CD14-positive monocyte (primary cell): ENCODE measurements at regions not wholly inside any gene's neighbourhood (a gene's known extent, or its start where the extent isn't known, plus 50 kb on each side); places are given as distances from the start of the nearest gene placed in this dataset.

Experiments used
- DNase-seq, 3 donors: peaks; one replicate each; pipeline ENCODE4 v3.0.0-alpha.2; 2011 to 2022
- H2AFZ ChIP-seq: 2 replicates; pipeline ENCODE4 v1.6.0; 2012; ENCODE audit warnings: mild to moderate bottlenecking, low read depth, low read length, inconsistent platforms; ENCODE audit not compliant: insufficient read depth, poor library complexity, severe bottlenecking
- H3K27ac ChIP-seq, 2 donors: 1 replicate in 1 of 2; 2 replicates in 1 of 2; pipeline ENCODE4 v1.5.1; 2012 to 2013; ENCODE audit warnings: low read length in 2 of 2, control low read depth in 1 of 2, inconsistent platforms in 1 of 2, low read depth in 1 of 2, mild to moderate bottlenecking in 1 of 2
- H3K27me3 ChIP-seq, 2 donors: one replicate each; pipeline versions ENCODE4 v1.6.0 to v1.6.1; 2011 to 2013; ENCODE audit warnings: low read length in 2 of 2; ENCODE audit not compliant: control insufficient read depth in 2 of 2, insufficient read depth in 2 of 2
- H3K36me3 ChIP-seq, 2 donors: replicated peaks in 1 of 2; 1 replicate in 1 of 2; 2 replicates in 1 of 2; pipeline versions ENCODE4 v1.5.1 to v1.6.1; 2012 to 2013; ENCODE audit warnings: low read length in 2 of 2, control low read depth in 1 of 2, inconsistent platforms in 1 of 2, mild to moderate bottlenecking in 1 of 2; ENCODE audit not compliant: insufficient read depth in 2 of 2, control insufficient read depth in 1 of 2
- H3K4me1 ChIP-seq, 2 donors: 1 replicate in 1 of 2; 2 replicates in 1 of 2; pipeline versions ENCODE4 v1.5.1 to v1.6.1; 2012 to 2013; ENCODE audit warnings: low read length in 2 of 2, control low read depth in 1 of 2, inconsistent platforms in 1 of 2, mild to moderate bottlenecking in 1 of 2, moderate library complexity in 1 of 2; ENCODE audit not compliant: insufficient read depth in 2 of 2, control insufficient read depth in 1 of 2
- H3K4me2 ChIP-seq: replicated peaks from 2 replicates; pipeline ENCODE3; 2012; ENCODE audit warnings: low read length, moderate library complexity, mild to moderate bottlenecking; ENCODE audit not compliant: poor library complexity, severe bottlenecking; ENCODE audit errors: extremely low read depth
- H3K4me3 ChIP-seq, 3 experiments: fragments of 200-600 bp in 1 of 3; sonication (generic) in 1 of 3; replicated peaks in 1 of 3; 1 replicate in 2 of 3; 2 replicates in 1 of 3; pipeline ENCODE4 v1.5.1; 2011 to 2013; ENCODE audit warnings: low read length in 3 of 3, mild to moderate bottlenecking in 3 of 3, control low read depth in 2 of 3, low read depth in 2 of 3, inconsistent platforms in 1 of 3, moderate library complexity in 1 of 3
- H3K79me2 ChIP-seq: 2 replicates; pipeline ENCODE4 v1.6.0; 2012; ENCODE audit warnings: mild to moderate bottlenecking, control low read depth, inconsistent platforms, low read length, moderate library complexity; ENCODE audit not compliant: insufficient read depth
- H3K9ac ChIP-seq: 2 replicates; pipeline ENCODE4 v1.6.0; 2017; ENCODE audit warnings: low read length, mild to moderate bottlenecking; ENCODE audit not compliant: insufficient read depth, poor library complexity, severe bottlenecking
- H3K9me3 ChIP-seq, 2 donors: replicated peaks in 1 of 2; 1 replicate in 1 of 2; 2 replicates in 1 of 2; pipeline versions ENCODE4 v1.5.1 to v1.6.1; 2012 to 2013; ENCODE audit warnings: low read length in 2 of 2, control low read depth in 1 of 2; ENCODE audit not compliant: control insufficient read depth in 1 of 2, insufficient read depth in 1 of 2
- H4K20me1 ChIP-seq: 2 replicates; pipeline ENCODE4 v1.6.0; 2012; ENCODE audit warnings: mild to moderate bottlenecking, low read length, control low read depth, moderate library complexity; ENCODE audit not compliant: insufficient read depth
- H3K27ac Mint-ChIP-seq, 7 donors: one replicate each; pipeline ENCODE4 v1.8.0; 2020; ENCODE audit warnings: mild to moderate bottlenecking in 7 of 7, mixed read lengths in 7 of 7, moderate library complexity in 6 of 7, inconsistent platforms in 2 of 7
- H3K27me3 Mint-ChIP-seq, 3 donors: one replicate each; pipeline ENCODE4 v1.8.0; 2021 to 2022; ENCODE audit warnings: low read depth in 3 of 3, mild to moderate bottlenecking in 3 of 3, mixed read lengths in 3 of 3, moderate library complexity in 3 of 3, inconsistent platforms in 1 of 3
- H3K36me3 Mint-ChIP-seq, 2 donors: one replicate each; pipeline ENCODE4 v1.8.0; 2020; ENCODE audit warnings: mixed read lengths in 2 of 2, inconsistent platforms in 1 of 2, mild to moderate bottlenecking in 1 of 2
- H3K4me1 Mint-ChIP-seq: one replicate; pipeline ENCODE4 v1.8.0; 2020; ENCODE audit warnings: mild to moderate bottlenecking, mixed read lengths
- H3K4me3 Mint-ChIP-seq, 2 donors: one replicate each; pipeline ENCODE4 v1.8.0; 2020; ENCODE audit warnings: mild to moderate bottlenecking in 2 of 2, mixed read lengths in 2 of 2, moderate library complexity in 1 of 2
- H3K9me3 Mint-ChIP-seq, 7 donors: one replicate each; pipeline ENCODE4 v1.8.0; 2020 to 2022; ENCODE audit warnings: mixed read lengths in 7 of 7, mild to moderate bottlenecking in 6 of 7, moderate library complexity in 6 of 7, inconsistent platforms in 2 of 7
- WGBS: methylation state at CpG from one replicate; pipeline ENCODE4 v1.1.5; 2013; ENCODE audit warnings: missing lambda C conversion rate; ENCODE audit not compliant: insufficient coverage; 5-methylcytosine and 5-hydroxymethylcytosine counted together
- intact Hi-C, 2 donors: fragments of 100-400 bp; cut with micrococcal nuclease; formaldehyde crosslinking; loops; one replicate each; pipeline versions ENCODE4 v1.15.0 to v1.15.1; 2023
- TF ChIP-seq, protein P1 (sequence below): fragments of 200-600 bp; IDR thresholded peaks from one replicate; pipeline ENCODE4 v1.8.0; 2022; ENCODE audit warnings: antibody characterized with exemption, mild to moderate bottlenecking

DNA sequence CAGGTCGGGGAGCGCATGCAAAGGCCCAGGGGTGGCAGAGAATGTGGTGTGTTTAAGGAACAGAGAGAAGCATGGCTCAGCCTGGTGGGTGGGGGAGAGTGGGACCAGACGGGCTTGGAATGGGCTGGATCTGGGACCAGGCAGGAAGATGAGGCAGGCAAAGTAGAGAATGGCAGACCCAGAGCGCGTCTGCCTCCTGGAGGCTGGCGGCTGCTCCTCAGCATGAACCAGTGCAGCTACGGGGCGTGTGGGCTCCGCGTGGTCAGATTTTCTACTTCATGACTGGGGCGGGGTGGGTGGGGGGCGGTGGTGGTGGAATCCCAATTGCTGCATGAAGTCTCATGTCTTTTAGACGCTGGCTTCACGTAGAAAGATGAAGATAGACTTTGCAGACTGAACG lies 135.6 kb downstream of the TFAP2C start:
- no peaks in the 10 kb centered on the region for H3K79me2 ChIP-seq

GRCh38 chr20:56765172-56766073 lies 136.3 kb downstream of the TFAP2C start:
- Mint-ChIP-seq H3K4me3 (no peak overlapping the region), H3K4me1 (no peaks in the 10 kb centered on the region), H3K27me3 (peaks cover 0 to 3% (median 0%) of the 10 kb centered on the region in 3 donors), H3K36me3 (no peaks in the 10 kb centered on the region), H3K27ac (no peak overlapping the region), H3K9me3 (peaks cover 0 to 13% (median 1%) of the 10 kb centered on the region in 7 donors)
- Histone ChIP-seq H3K9me3 (no peaks in the 10 kb centered on the region), H3K79me2 (no peaks in the 10 kb centered on the region), H3K4me1 (no peaks in the 10 kb centered on the region), H3K27me3 (no peaks in the 10 kb centered on the region), H3K4me2 (no peak overlapping the region), H3K9ac (no peak overlapping the region), H4K20me1 (no peaks in the 10 kb centered on the region), H3K4me3 (no peak overlapping the region), H3K36me3 (no peaks in the 10 kb centered on the region), H2AFZ (no peak overlapping the region), H3K27ac (no peak overlapping the region)
- DNase-seq = no peak
- WGBS = 55% methylated on average over 11 of the region's 12 CpGs
- TF ChIP-seq, protein P1, sequence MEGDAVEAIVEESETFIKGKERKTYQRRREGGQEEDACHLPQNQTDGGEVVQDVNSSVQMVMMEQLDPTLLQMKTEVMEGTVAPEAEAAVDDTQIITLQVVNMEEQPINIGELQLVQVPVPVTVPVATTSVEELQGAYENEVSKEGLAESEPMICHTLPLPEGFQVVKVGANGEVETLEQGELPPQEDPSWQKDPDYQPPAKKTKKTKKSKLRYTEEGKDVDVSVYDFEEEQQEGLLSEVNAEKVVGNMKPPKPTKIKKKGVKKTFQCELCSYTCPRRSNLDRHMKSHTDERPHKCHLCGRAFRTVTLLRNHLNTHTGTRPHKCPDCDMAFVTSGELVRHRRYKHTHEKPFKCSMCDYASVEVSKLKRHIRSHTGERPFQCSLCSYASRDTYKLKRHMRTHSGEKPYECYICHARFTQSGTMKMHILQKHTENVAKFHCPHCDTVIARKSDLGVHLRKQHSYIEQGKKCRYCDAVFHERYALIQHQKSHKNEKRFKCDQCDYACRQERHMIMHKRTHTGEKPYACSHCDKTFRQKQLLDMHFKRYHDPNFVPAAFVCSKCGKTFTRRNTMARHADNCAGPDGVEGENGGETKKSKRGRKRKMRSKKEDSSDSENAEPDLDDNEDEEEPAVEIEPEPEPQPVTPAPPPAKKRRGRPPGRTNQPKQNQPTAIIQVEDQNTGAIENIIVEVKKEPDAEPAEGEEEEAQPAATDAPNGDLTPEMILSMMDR = no peak
- intact Hi-C loops = no loop called here

More for the DNA sequence above, 135.6 kb downstream of the TFAP2C start:
- no peak for DNase-seq
- no peak overlapping the region for H3K4me3 Mint-ChIP-seq
- no peak overlapping the region for H3K27ac ChIP-seq
- H3K36me3 Mint-ChIP-seq = no peaks in the 10 kb centered on the region
- intact Hi-C loops = no loop called here
- H3K9me3 ChIP-seq = no peaks in the 10 kb centered on the region
- H3K9me3 Mint-ChIP-seq = peaks cover 0 to 17% (median 2%) of the 10 kb centered on the region in 7 donors
- no peaks in the 10 kb centered on the region for H3K36me3 ChIP-seq
- H3K9ac ChIP-seq = no peak overlapping the region
- H3K4me2 ChIP-seq = no peak overlapping the region
- TF ChIP-seq, protein P1 = no peak
- H3K27me3 Mint-ChIP-seq = peaks cover 0 to 2% (median 0%) of the 10 kb centered on the region in 3 donors
- no peaks in the 10 kb centered on the region for H4K20me1 ChIP-seq
- H3K27me3 ChIP-seq = no peaks in the 10 kb centered on the region
- H2AFZ ChIP-seq = no peak overlapping the region
- no peak overlapping the region for H3K27ac Mint-ChIP-seq
- 93% methylated on average over 9 of the region's 15 CpGs for WGBS
- H3K4me1 ChIP-seq = no peaks in the 10 kb centered on the region
- no peaks in the 10 kb centered on the region for H3K4me1 Mint-ChIP-seq
- no peak overlapping the region for H3K4me3 ChIP-seq
